ENCODE measurements at regions not wholly inside any gene's neighbourhood (a gene's known extent, or its start where the extent isn't known, plus 50 kb on each side); places are given as distances from the start of the nearest gene placed in this dataset.
"Not testable (repeated sequence)": the region's sequence is repeated elsewhere in the genome, so short reads cannot be mapped to it uniquely, and the experiment has no call there.

- DNase-seq (ENCODE audit: low spot score); intact Hi-C loops (cut with DNase I): not testable (repeated sequence)
These were observed 334.5 kb downstream of the GLUD2 start for GRCh38 chrX:121381915-121382314.

- DNase-seq (ENCODE audit: low spot score), result no peak
- intact Hi-C loops (cut with DNase I), result no loop called here
These were observed 342.7 kb downstream of the GLUD2 start for GRCh38 chrX:121389976-121390714.

GRCh38 chrX:121405826-121406225 is 358.4 kb downstream of the GLUD2 start:
- DNase-seq (ENCODE audit: low spot score), result no peak
- intact Hi-C loops (cut with DNase I), result no loop called here

GRCh38 chrX:121407627-121408026 is 360.2 kb downstream of the GLUD2 start:
- no peak for DNase-seq (ENCODE audit: low spot score)
- intact Hi-C loops (cut with DNase I), result no loop called here

GRCh38 chrX:121431514-121431913 is 384.1 kb downstream of the GLUD2 start:
- intact Hi-C loops (cut with DNase I), result not testable (repeated sequence)

GRCh38 chrX:121433289-121433688 is 385.9 kb downstream of the GLUD2 start:
- DNase-seq (ENCODE audit: low spot score), result no peak
- intact Hi-C loops (cut with DNase I), result no loop called here

More at GRCh38 chrX:121431514-121431913, 384.1 kb downstream of the GLUD2 start:
- DNase-seq (ENCODE audit: low spot score), result not testable (repeated sequence)

GRCh38 chrX:121437666-121438065 is 390.3 kb downstream of the GLUD2 start:
- DNase-seq (ENCODE audit: low spot score); intact Hi-C loops (cut with DNase I): not testable (repeated sequence)

- DNase-seq (ENCODE audit: low spot score), result no peak
- intact Hi-C loops (cut with DNase I), result no loop called here
These were observed 408.5 kb downstream of the GLUD2 start for GRCh38 chrX:121455890-121456289.

GRCh38 chrX:121456315-121456714 is 408.9 kb downstream of the GLUD2 start:
- no peak for DNase-seq (ENCODE audit: low spot score)
- intact Hi-C loops (cut with DNase I), result no loop called here

- DNase-seq (ENCODE audit: low spot score), result no peak
- intact Hi-C loops (cut with DNase I), result no loop called here
These were observed 409.7 kb downstream of the GLUD2 start for GRCh38 chrX:121457096-121457495.

- intact Hi-C loops (cut with DNase I), result no loop called here
- no peak for DNase-seq (ENCODE audit: low spot score)
These were observed 432.0 kb downstream of the GLUD2 start for GRCh38 chrX:121479406-121479805.

- intact Hi-C loops (cut with DNase I), result no loop called here
- no peak for DNase-seq (ENCODE audit: low spot score)
These were observed 449.6 kb downstream of the GLUD2 start for GRCh38 chrX:121496966-121497365.

GRCh38 chrX:121504153-121504552 is 456.7 kb downstream of the GLUD2 start:
- intact Hi-C loops (cut with DNase I), result no loop called here

GRCh38 chrX:121546317-121546716 is 498.9 kb downstream of the GLUD2 start:
- intact Hi-C loops (cut with DNase I), result no loop called here
- no peak for DNase-seq (ENCODE audit: low spot score)

More at GRCh38 chrX:121504153-121504552, 456.7 kb downstream of the GLUD2 start:
- no peak for DNase-seq (ENCODE audit: low spot score)

- intact Hi-C loops (cut with DNase I), result no loop called here
- DNase-seq (ENCODE audit: low spot score), result no peak
These were observed 511.5 kb downstream of the GLUD2 start for GRCh38 chrX:121558886-121559285.

GRCh38 chrX:121562616-121563015 is 515.2 kb downstream of the GLUD2 start:
- DNase-seq (ENCODE audit: low spot score), result no peak
- intact Hi-C loops (cut with DNase I), result no loop called here

- DNase-seq (ENCODE audit: low spot score), result no peak
- intact Hi-C loops (cut with DNase I), result no loop called here
These were observed 522.2 kb downstream of the GLUD2 start for GRCh38 chrX:121569609-121570008.

GRCh38 chrX:121570072-121570841 is 522.8 kb downstream of the GLUD2 start:
- intact Hi-C loops (cut with DNase I), result no loop called here

GRCh38 chrX:121571333-121571732 is 523.9 kb downstream of the GLUD2 start:
- DNase-seq (ENCODE audit: low spot score), result no peak
- intact Hi-C loops (cut with DNase I), result no loop called here

More at GRCh38 chrX:121570072-121570841, 522.8 kb downstream of the GLUD2 start:
- no peak for DNase-seq (ENCODE audit: low spot score)

- intact Hi-C loops (cut with DNase I); DNase-seq (ENCODE audit: low spot score): not testable (repeated sequence)
These were observed 527.0 kb downstream of the GLUD2 start for GRCh38 chrX:121574384-121574783.

Data from cardiac septum (tissue), 1 donor.